ENCODE measurements at regions not wholly inside any gene's neighbourhood (a gene's known extent, or its start where the extent isn't known, plus 50 kb on each side); places are given as distances from the start of the nearest gene placed in this dataset.

GRCh38 chr5:138661291-138661960 is 86.2 kb upstream of the HSPA9 start:
- intact Hi-C loops (cut with micrococcal nuclease) = no loop called here
- H3K4me3 Mint-ChIP-seq = no peak overlapping the region
- WGBS (ENCODE audit: insufficient coverage) = 80% methylated on average over 19 of the region's 19 CpGs
- Histone ChIP-seq H3K4me1 (ENCODE audit: control insufficient read depth, insufficient read depth, low read length) (peaks cover 19% of the 10 kb centered on the region), H3K36me3 (ENCODE audit: control insufficient read depth, insufficient read depth, low read length) (no peaks in the 10 kb centered on the region), H3K27ac (ENCODE audit: low read length) (no peak overlapping the region), H3K4me3 (ENCODE audit: low read length) (no peak overlapping the region), H3K9me3 (ENCODE audit: control insufficient read depth, insufficient read depth, low read length) (peaks cover 3% of the 10 kb centered on the region), H3K27me3 (ENCODE audit: control insufficient read depth, insufficient read depth, low read length) (peaks cover 66% of the 10 kb centered on the region)
- no peaks in the 10 kb centered on the region for H3K36me3 Mint-ChIP-seq
- DNase-seq (no peak), ATAC-seq (no peak)
- TF ChIP-seq CTCF (IDR thresholded peaks at IDR 0.05) = no peak
- H3K4me1 Mint-ChIP-seq = peaks cover 21 to 35% of the 10 kb centered on the region in 2 donors
- no peaks in the 10 kb centered on the region for H3K9me3 Mint-ChIP-seq
- no peak overlapping the region for H3K27ac Mint-ChIP-seq
- H3K27me3 Mint-ChIP-seq (ENCODE audit: low read depth in 2 of 2) = peaks cover 77 to 91% of the 10 kb centered on the region in 2 donors

- H3K36me3 ChIP-seq (ENCODE audit: control insufficient read depth, insufficient read depth, low read length) = no peaks in the 10 kb centered on the region
- no peak overlapping the region for H3K27ac ChIP-seq (ENCODE audit: low read length)
- H3K9me3 ChIP-seq (ENCODE audit: control insufficient read depth, insufficient read depth, low read length) = peaks cover 3% of the 10 kb centered on the region
- H3K4me1 ChIP-seq (ENCODE audit: control insufficient read depth, insufficient read depth, low read length) = peaks cover 19% of the 10 kb centered on the region
- TF ChIP-seq CTCF (IDR thresholded peaks at IDR 0.05) = no peak
- WGBS (ENCODE audit: insufficient coverage) = 74% methylated on average over 4 of the region's 4 CpGs
- H3K4me3 ChIP-seq (ENCODE audit: low read length) = no peak overlapping the region
- H3K27me3 ChIP-seq (ENCODE audit: control insufficient read depth, insufficient read depth, low read length) = peaks cover 71% of the 10 kb centered on the region
- no peak overlapping the region for H3K27ac Mint-ChIP-seq
- no peaks in the 10 kb centered on the region for H3K36me3 Mint-ChIP-seq
- DNase-seq (no peak), ATAC-seq (no peak)
- no peaks in the 10 kb centered on the region for H3K9me3 Mint-ChIP-seq
- no peak overlapping the region for H3K4me3 Mint-ChIP-seq
- H3K4me1 Mint-ChIP-seq = peaks cover 25 to 28% of the 10 kb centered on the region in 2 donors
- intact Hi-C loops (cut with micrococcal nuclease) = no loop called here
- H3K27me3 Mint-ChIP-seq (ENCODE audit: low read depth in 2 of 2) = peaks cover 80 to 91% of the 10 kb centered on the region in 2 donors
Measured at GRCh38 chr5:138660051-138660572, 84.9 kb upstream of the HSPA9 start.

GRCh38 chr5:138659561-138659960 is 84.4 kb upstream of the HSPA9 start:
- Histone ChIP-seq H3K27me3 (ENCODE audit: control insufficient read depth, insufficient read depth, low read length) (peaks cover 69% of the 10 kb centered on the region), H3K4me3 (ENCODE audit: low read length) (no peak overlapping the region), H3K27ac (ENCODE audit: low read length) (no peak overlapping the region), H3K36me3 (ENCODE audit: control insufficient read depth, insufficient read depth, low read length) (no peaks in the 10 kb centered on the region), H3K4me1 (ENCODE audit: control insufficient read depth, insufficient read depth, low read length) (peaks cover 24% of the 10 kb centered on the region), H3K9me3 (ENCODE audit: control insufficient read depth, insufficient read depth, low read length) (peaks cover 3% of the 10 kb centered on the region)
- Mint-ChIP-seq H3K9me3 (no peaks in the 10 kb centered on the region), H3K36me3 (no peaks in the 10 kb centered on the region), H3K4me3 (no peak overlapping the region), H3K27ac (no peak overlapping the region), H3K4me1 (peaks cover 28 to 30% of the 10 kb centered on the region in 2 donors), H3K27me3 (ENCODE audit: low read depth in 2 of 2) (peaks cover 80 to 91% of the 10 kb centered on the region in 2 donors)
- DNase-seq (no peak), ATAC-seq (no peak)
- no peak for TF ChIP-seq CTCF (IDR thresholded peaks at IDR 0.05)
- 95% methylated on average over 3 of the region's 3 CpGs for WGBS (ENCODE audit: insufficient coverage)
- intact Hi-C loops (cut with micrococcal nuclease) = no loop called here

- ATAC-seq = no peak
- no peak for DNase-seq
- Histone ChIP-seq H3K4me3 (ENCODE audit: low read length) (no peak overlapping the region), H3K27ac (ENCODE audit: low read length) (no peak overlapping the region), H3K36me3 (ENCODE audit: control insufficient read depth, insufficient read depth, low read length) (no peaks in the 10 kb centered on the region), H3K4me1 (ENCODE audit: control insufficient read depth, insufficient read depth, low read length) (peaks cover 29% of the 10 kb centered on the region), H3K27me3 (ENCODE audit: control insufficient read depth, insufficient read depth, low read length) (peaks cover 65% of the 10 kb centered on the region), H3K9me3 (ENCODE audit: control insufficient read depth, insufficient read depth, low read length) (peaks cover 3% of the 10 kb centered on the region)
- Mint-ChIP-seq H3K36me3 (no peaks in the 10 kb centered on the region), H3K27me3 (ENCODE audit: low read depth in 2 of 2) (peaks cover 79 to 91% of the 10 kb centered on the region in 2 donors), H3K4me1 (peaks cover 30 to 34% of the 10 kb centered on the region in 2 donors), H3K27ac (no peak overlapping the region), H3K4me3 (no peak overlapping the region), H3K9me3 (no peaks in the 10 kb centered on the region)
- TF ChIP-seq CTCF (IDR thresholded peaks at IDR 0.05) = no peak
- 93% methylated on average over 2 of the region's 3 CpGs for WGBS (ENCODE audit: insufficient coverage)
- intact Hi-C loops (cut with micrococcal nuclease) = no loop called here
Measured at GRCh38 chr5:138659121-138659520, 83.9 kb upstream of the HSPA9 start.
